ENCODE measurements at regions not wholly inside any gene's neighbourhood (a gene's known extent, or its start where the extent isn't known, plus 50 kb on each side); places are given as distances from the start of the nearest gene placed in this dataset.

GRCh38 chr6:1203546-1203945 lies 108.4 kb upstream of the FOXQ1 start:
- no peak for TF ChIP-seq CTCF (IDR thresholded peaks at IDR 0.05; ENCODE audit: extremely low read depth, insufficient read depth, missing control alignments)
- in situ Hi-C loops (cut with MboI; ENCODE audit: low pct_unique_long_range_greater_than_20kb, low sequenced_read_pairs, unreplicated experiment): no loop called here
- DNase-seq (ENCODE audit: low spot score): no peak

GRCh38 chr6:1202201-1202600 lies 109.7 kb upstream of the FOXQ1 start:
- TF ChIP-seq CTCF (IDR thresholded peaks at IDR 0.05; ENCODE audit: extremely low read depth, insufficient read depth, missing control alignments): no peak
- DNase-seq (ENCODE audit: low spot score): no peak
- in situ Hi-C loops (cut with MboI; ENCODE audit: low pct_unique_long_range_greater_than_20kb, low sequenced_read_pairs, unreplicated experiment): no loop called here

DNA sequence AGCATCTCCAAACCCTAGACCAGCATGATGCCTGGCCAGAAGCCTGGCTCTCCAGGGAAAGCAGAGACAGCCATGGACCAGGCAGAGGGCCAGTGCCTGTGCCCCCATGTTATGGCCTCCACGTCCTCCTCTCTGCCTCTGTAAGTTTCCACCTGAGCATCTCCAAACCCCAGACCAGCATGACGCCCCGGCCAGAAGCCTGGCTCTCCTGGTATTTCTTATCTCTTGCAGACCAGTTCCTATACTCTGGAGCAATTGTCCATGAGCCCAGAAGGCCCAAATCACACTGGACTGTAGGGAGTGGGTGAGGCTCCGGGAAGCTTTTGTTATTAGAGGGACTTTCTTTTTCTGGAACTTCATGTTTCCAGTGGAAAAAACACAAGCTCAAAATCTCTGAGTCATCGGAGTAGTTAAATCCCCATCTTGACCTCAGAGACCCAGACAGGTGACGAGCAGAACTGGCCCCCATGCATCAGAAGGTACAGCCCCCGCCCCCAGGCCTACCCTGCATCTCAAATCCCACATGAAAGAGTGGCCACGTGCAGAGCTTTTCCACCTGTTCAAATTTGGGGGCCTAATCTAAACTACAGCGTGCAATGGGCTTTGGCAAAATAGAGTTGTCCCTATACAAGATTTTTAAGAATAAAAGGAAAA lies 110.2 kb upstream of the FOXQ1 start:
- in situ Hi-C loops (cut with MboI; ENCODE audit: low pct_unique_long_range_greater_than_20kb, low sequenced_read_pairs, unreplicated experiment): no loop called here
- DNase-seq (ENCODE audit: low spot score): no peak
- TF ChIP-seq CTCF (IDR thresholded peaks at IDR 0.05; ENCODE audit: extremely low read depth, insufficient read depth, missing control alignments): no peak

- TF ChIP-seq CTCF (IDR thresholded peaks at IDR 0.05; ENCODE audit: extremely low read depth, insufficient read depth, missing control alignments): no peak
- no peak for DNase-seq (ENCODE audit: low spot score)
- in situ Hi-C loops (cut with MboI; ENCODE audit: low pct_unique_long_range_greater_than_20kb, low sequenced_read_pairs, unreplicated experiment): no loop called here
Observed at GRCh38 chr6:1200409-1201101, 111.3 kb upstream of the FOXQ1 start.

DNA sequence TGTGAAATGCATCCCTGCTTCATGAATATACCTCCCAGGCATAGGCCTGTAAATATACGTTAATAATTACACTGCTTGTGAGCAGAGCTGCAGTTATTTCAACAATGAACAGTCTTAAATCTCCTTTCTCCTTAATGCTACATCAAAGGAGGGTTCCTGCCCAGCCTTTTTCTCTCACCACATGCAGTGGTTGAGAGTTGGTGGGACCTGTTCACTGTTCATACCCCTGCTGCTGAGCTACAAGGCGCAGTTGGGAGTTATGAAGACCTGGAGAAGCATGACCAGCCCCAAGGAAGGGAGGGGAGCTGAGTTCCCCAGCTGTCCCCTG lies 111.9 kb upstream of the FOXQ1 start:
- in situ Hi-C loops (cut with MboI; ENCODE audit: low pct_unique_long_range_greater_than_20kb, low sequenced_read_pairs, unreplicated experiment): no loop called here
- no peak for DNase-seq (ENCODE audit: low spot score)
- no peak for TF ChIP-seq CTCF (IDR thresholded peaks at IDR 0.05; ENCODE audit: extremely low read depth, insufficient read depth, missing control alignments)

DNA sequence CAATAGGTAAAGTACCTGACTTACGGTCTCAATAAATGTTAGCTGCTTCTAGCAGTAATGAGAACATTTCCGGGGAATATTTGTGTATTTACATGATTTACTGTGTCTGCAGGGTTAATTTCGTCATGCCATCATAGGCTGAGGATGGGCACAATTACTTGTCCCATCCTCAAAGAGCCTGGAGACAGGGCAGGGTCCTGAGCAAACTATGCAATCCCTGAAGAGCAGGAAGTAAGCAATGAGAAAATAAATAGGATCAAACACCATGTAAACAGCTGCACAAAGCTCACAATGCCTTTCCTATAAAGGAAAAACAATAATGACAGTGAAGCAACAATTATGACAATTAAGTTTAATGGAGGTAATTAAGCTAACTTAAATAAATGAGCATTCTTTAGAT lies 114.6 kb upstream of the FOXQ1 start:
- TF ChIP-seq CTCF (IDR thresholded peaks at IDR 0.05; ENCODE audit: extremely low read depth, insufficient read depth, missing control alignments): no peak
- DNase-seq (ENCODE audit: low spot score): no peak
- in situ Hi-C loops (cut with MboI; ENCODE audit: low pct_unique_long_range_greater_than_20kb, low sequenced_read_pairs, unreplicated experiment): no loop called here
